H4 (cell line): ENCODE measurements at regions not wholly inside any gene's neighbourhood (a gene's known extent, or its start where the extent isn't known, plus 50 kb on each side); places are given as distances from the start of the nearest gene placed in this dataset.

ENCODE experiments used
- DNase-seq: peaks from one replicate; pipeline ENCODE4 v3.0.0-alpha.2; 2015; ENCODE audit warnings: low spot score

- no peak for DNase-seq
Measured at GRCh38 chr1:8267307-8267706, 50.6 kb upstream of the SLC45A1 start.

GRCh38 chr1:8266436-8267165 is 51.3 kb upstream of the SLC45A1 start:
- no peak for DNase-seq

GRCh38 chr1:8263791-8264190 is 54.1 kb upstream of the SLC45A1 start:
- no peak for DNase-seq

DNA sequence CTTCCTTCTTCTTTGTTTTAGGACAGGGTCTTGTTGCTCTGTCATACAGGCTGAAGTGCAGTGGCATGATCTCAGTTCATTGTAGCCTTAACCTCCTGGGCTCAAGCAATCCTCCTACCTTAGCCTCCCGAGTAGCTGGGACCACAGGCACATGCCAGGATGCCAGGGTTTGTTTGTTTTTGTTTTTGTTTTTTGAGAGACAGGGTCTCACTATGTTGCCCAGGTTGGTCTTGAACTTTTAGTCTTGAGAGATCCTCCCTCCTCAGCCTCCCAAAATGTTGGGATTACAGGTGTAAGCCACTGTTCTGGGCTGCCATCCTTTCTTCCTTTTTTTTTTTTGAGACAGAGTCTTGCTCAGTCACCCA is 56.5 kb upstream of the SLC45A1 start:
- DNase-seq = no peak

- peak; percentile 77 for DNase-seq
Measured at GRCh38 chr1:8259498-8260290, 58.2 kb upstream of the SLC45A1 start.

DNA sequence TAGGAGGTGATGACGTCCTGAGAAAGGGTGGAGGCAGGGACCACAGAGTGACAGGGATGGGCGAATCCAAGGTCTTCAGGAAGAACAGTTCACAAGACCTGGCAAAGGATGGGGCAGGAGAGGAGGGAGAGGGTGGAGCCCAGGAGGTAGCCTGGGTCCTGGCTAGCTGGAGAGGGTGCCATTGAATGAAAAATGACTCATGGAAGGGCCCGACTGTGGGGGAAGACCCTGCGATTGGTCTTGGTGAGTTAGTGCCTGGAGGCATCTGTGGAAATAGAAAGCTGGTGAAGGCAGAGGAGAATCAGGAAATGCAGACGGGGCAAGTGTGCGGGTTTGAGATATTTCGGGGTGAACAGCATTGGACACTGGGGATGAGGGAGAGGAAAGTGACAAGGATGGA is 60.3 kb upstream of the SLC45A1 start:
- no peak for DNase-seq

GRCh38 chr1:8256321-8256720 is 61.6 kb upstream of the SLC45A1 start:
- no peak for DNase-seq

- no peak for DNase-seq
Measured at GRCh38 chr1:8255712-8256111, 62.2 kb upstream of the SLC45A1 start.

- DNase-seq = no peak
Measured at GRCh38 chr1:8252266-8252951, 65.5 kb upstream of the SLC45A1 start.

GRCh38 chr1:8251635-8252034 is 66.3 kb upstream of the SLC45A1 start:
- no peak for DNase-seq

DNA sequence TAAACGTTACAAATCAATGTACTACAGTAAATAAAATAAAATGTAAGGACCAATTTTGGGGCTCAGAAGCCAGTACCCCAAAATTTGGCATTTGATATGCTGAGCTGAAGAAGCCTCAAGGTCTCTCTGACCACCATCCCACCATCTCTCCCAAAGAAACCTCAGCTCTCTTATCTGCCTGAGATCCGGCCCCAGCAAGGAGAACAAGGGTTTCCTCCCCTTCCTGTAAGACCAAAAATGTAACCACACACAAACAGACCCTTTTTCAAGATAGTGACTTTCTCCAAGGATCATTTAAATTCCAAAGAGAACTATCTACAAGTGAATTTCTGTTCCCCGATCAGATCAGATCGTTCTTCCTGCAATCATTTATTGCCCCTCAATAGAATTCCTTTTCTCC is 68.1 kb upstream of the SLC45A1 start:
- DNase-seq = no peak

DNA sequence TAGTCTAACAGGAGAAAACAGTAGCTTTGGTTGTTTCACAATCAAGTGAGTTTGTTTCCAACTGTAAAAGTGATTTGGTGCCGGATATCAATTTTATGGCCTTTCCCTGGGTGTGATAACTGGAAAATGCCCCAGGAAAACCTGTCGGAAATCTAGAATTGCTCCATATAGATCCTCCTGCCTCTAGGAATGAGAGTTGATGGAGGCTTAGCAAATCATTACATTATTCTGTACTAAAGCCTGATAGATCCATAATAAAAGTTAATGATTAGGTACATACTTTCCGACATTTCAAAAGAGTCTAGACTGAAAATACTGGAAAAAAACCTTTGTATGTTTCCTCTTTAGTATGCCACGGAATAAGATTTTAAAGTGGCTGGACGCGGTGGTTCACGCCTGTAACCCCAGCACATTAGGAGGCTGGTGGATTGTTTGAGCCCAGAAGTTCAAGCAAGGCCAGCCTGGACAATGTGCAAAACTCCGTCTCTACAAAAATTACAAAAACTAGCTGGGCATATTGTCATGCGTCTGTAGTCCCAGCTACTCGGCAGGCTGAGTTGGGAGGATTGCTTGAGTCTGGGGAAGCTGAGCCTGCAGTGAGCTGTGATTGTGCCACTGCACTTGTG is 70.0 kb upstream of the SLC45A1 start:
- DNase-seq = no peak

DNA sequence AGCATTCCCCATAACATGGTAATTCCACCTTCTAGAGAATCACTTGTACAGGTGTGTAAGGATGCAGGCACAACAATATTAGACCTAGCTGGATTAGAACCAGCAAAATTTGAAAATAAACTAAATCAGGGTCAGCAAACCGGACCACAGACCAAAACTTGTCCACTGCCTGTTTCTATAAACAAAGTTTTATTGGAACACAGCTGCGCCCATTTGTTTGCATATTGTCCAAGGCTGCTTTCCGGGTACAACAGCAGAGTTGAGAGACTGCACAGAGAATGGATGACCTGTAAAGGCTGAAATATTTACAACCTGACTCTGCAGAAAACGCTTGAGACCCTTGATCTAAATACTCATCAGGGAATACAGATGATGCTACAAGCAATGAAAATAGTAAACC is 73.6 kb upstream of the SLC45A1 start:
- DNase-seq = no peak

- no peak for DNase-seq
Measured at GRCh38 chr1:8242498-8242897, 75.4 kb upstream of the SLC45A1 start.

GRCh38 chr1:8241417-8242014 is 76.4 kb upstream of the SLC45A1 start:
- DNase-seq = no peak

DNA sequence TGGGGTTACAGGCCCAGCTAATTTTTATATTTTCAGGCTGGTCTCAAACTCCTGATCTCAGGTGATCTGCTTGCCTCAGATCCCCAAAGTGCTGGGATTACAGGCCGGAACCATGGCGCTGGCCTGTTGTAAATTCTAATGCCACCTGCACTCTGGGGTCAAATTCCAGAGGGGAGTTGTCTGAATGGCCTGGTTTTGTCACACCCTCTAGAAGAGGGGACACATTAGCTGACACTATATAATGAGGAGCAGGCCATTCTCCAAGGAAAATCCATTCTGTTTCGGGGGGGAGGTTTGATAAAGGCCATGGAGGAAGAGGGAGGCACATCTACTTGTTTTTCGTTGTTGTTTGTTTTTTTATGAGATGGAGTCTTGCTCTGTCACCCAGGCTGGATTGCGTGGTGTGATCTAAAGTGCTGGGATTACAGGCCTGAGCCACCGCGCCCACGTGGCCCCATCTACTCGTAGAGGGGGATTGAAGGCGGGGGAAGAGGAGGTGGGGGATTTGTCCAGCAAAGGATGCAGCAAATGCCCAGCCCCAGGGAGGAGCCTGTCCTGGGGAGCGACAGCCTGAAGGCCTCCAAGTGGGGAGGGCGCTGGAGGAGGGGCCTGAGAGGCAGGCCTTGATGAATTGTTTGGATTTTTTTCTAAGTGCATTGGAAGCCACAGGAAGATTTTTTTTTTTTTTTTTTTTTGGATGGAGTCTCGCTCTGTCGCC is 78.4 kb upstream of the SLC45A1 start:
- no peak for DNase-seq

GRCh38 chr1:8239039-8239305 is 78.9 kb upstream of the SLC45A1 start:
- DNase-seq = no peak

DNA sequence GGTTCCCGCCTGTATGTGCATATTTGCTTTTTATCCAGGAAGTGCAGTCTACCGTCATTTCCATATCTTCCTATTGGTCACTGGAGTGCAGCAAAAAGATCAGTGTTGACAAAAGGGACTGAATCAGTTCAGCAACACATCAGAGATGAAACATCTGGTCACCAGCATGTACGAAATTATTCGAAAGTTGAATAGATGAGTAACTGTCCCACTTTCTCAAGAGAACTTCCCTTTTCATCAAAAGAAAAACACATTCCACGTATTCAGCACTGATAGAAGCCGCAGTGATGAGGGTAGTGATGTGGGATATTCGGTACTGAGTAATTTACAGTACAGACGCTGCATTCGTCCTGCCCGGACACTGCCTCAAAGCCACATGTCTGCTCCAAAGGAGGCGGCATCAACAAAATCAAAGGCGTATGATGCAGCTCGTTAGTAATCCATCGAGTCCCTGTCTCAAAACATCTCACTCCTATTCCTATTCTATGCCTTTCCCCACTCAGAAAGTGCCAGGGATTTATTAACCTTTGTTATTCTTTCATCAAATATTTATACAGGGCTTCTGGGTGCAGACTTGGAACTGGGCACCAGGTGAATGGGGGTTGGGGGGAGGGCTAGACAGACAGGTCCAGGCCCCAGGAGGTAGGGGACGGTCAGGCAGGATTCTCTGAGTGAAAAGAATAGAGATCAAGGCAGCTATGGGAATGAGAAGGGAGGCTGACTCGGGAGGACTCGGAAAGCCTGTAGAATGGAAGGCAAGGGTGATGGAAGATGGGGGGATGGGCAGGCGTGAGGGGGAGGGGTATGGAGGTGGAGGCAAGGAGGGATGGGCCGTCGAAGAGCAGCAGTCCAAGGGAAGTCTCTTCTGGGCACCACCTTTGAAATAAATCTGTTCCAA is 79.5 kb upstream of the SLC45A1 start:
- DNase-seq = no peak

GRCh38 chr1:8232036-8232757 is 85.7 kb upstream of the SLC45A1 start:
- DNase-seq = no peak

DNA sequence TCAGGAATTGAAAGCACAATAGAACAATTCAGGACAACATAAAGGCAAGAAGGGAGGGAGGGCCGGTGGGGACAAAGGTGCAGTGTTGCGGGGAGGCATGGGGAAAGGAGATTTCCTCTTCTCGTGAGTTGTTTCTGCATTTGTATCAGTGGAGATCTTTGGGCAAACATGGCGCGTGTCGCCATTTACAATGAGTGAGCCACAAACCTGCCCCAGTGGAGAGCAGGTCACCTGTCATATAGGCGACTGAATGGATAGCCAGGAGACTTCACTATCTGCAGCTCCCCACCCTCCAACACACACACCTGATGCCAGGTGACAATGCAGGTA is 87.7 kb upstream of the SLC45A1 start:
- DNase-seq = no peak
